ENCODE measurements at regions not wholly inside any gene's neighbourhood (a gene's known extent, or its start where the extent isn't known, plus 50 kb on each side); places are given as distances from the start of the nearest gene placed in this dataset.

DNA sequence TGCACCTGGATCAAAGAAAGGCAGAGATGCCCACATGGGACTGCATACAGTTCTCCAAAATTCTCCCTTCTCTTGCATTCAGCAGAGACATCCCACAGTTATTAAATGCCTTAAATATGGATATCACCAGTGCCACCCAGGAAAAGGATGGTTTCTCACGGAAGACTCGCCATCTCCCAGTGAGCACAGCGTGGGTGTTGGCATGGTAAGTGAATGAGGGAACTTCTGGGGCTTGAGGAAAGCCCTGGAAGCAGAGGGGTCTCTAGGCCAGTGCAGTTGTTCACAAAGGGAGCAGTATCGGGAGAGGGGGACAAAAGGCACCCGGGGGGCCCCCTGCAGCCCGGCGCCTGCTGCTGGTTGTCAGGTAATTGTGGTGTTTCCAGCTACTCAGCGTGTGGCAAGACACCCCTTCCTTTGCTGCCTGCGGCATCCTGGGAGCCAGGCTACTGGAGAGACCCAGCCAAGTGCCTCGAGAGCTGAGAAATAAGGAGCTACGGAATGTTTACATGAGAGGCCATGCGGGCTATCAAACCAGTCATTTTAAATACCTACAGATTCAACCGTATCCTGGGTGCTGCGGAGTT is 125.4 kb downstream of the PXDC1 start:
- FAIRE-seq, result no peak
- Histone ChIP-seq H3K4me2 (no peak overlapping the region), H3K4me1 (no peaks in the 10 kb centered on the region), H3K9me3 (no peaks in the 10 kb centered on the region), H3K27ac (no peak overlapping the region), H3K4me3 (no peak overlapping the region)
- TF ChIP-seq FOXS1 (CRISPR knock-in tag; IDR thresholded peaks at IDR 0.05) (no peak), KDM5A (IDR thresholded peaks at IDR 0.05) (no peak), EHMT2 (IDR thresholded peaks at IDR 0.05; ENCODE audit: low read depth) (no peak), ZFP36 (IDR thresholded peaks at IDR 0.05; ENCODE audit: borderline replicate concordance, partially characterized antibody) (no peak), HDAC2 (IDR thresholded peaks at IDR 0.05) (no peak), JUN (IDR thresholded peaks at IDR 0.05) (no peak), KDM1A (IDR thresholded peaks at IDR 0.05; ENCODE audit: low read depth) (no peak), SREBF2 (IDR thresholded peaks at IDR 0.05) (no peak), NFE2L2 (conservative IDR thresholded peaks at IDR 0.05; ENCODE audit: low read length) (no peak), GATA3 (IDR thresholded peaks at IDR 0.05; ENCODE audit: borderline replicate concordance) (no peak), ZC3H11A (IDR thresholded peaks at IDR 0.05) (no peak), SMC3 (IDR thresholded peaks at IDR 0.05) (no peak), ESRRA (IDR thresholded peaks at IDR 0.05; ENCODE audit: borderline replicate concordance, low read length) (no peak), EHF (CRISPR knock-in tag; IDR thresholded peaks at IDR 0.05) (no peak), CBX8 (IDR thresholded peaks at IDR 0.05) (no peak), HEYL (CRISPR knock-in tag; IDR thresholded peaks at IDR 0.05) (no peak)
- TF ChIP-seq, protein P1, sequence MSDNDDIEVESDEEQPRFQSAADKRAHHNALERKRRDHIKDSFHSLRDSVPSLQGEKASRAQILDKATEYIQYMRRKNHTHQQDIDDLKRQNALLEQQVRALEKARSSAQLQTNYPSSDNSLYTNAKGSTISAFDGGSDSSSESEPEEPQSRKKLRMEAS (IDR thresholded peaks at IDR 0.05), result no peak
- TF ChIP-seq, protein P2, sequence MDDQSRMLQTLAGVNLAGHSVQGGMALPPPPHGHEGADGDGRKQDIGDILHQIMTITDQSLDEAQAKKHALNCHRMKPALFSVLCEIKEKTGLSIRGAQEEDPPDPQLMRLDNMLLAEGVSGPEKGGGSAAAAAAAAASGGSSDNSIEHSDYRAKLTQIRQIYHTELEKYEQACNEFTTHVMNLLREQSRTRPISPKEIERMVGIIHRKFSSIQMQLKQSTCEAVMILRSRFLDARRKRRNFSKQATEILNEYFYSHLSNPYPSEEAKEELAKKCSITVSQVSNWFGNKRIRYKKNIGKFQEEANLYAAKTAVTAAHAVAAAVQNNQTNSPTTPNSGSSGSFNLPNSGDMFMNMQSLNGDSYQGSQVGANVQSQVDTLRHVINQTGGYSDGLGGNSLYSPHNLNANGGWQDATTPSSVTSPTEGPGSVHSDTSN (IDR thresholded peaks at IDR 0.05), result no peak
- ChIA-PET CTCF (interaction anchor here (1.0 to 1.2 kb wide), 2 partner anchors 9 to 14 kb away, joined by 3 read pairs; no protein-coding TSS in a partner anchor), POLR2A (no interaction called here)
- 80% methylated on average over 12 of the region's 14 CpGs for WGBS (ENCODE audit: missing lambda C conversion rate)
- ATAC-seq, result no peak
- DNase-seq (ENCODE audit: low read depth in 1 of 2, low spot score in 1 of 2), result no peak

DNA sequence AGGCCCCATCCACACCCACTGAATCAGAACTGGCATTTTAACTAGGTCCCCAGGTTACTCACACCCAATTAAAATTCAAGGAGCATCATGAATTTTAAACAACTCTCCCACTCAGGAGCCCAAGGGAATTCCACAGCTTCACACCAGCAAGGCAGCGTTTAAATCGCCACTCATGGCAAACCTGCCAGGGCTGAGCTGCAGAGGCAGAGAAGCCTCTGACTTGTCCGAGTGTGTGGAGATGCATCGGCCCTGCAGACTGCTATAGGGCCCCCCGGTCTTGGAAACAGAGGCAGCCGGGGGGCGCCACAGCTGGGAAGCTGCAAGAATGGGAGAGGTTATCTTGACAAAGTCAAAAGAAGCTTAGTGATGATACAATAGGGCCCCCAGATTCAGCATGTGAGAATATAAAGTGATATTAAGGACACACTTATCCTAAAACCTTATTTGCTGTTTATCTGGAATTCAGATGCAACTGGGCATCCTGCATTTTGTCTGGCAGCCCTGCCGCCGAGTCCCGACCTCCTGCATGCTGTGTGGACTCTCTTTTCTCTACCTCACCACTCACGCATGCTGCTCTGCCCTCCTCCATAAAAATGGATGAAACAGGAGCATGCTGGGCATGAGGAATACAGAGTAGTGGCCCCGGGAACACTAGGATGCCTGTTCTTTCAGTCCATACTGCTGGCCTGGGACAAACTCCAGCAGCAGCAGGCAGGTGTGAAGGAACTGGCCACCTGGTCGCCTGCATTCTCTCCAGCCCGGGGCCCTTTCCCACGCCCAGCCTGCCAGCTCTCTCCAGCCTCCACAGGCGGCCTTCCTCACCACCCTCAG is 126.1 kb downstream of the PXDC1 start:
- Histone ChIP-seq H3K4me2 (no peak overlapping the region), H3K27ac (no peak overlapping the region), H3K4me1 (no peaks in the 10 kb centered on the region), H3K4me3 (no peak overlapping the region), H3K9me3 (no peaks in the 10 kb centered on the region)
- DNase-seq (ENCODE audit: low read depth in 1 of 2, low spot score in 1 of 2), result no peak
- ChIA-PET CTCF (interaction anchor here (1.2 kb wide), 1 partner anchor 13 kb away, joined by 3 read pairs; no protein-coding TSS in a partner anchor), POLR2A (no interaction called here)
- 77% methylated on average over 16 of the region's 16 CpGs for WGBS (ENCODE audit: missing lambda C conversion rate)
- no peak for ATAC-seq
- TF ChIP-seq EHMT2 (IDR thresholded peaks at IDR 0.05; ENCODE audit: low read depth), result no peak
- no peak for TF ChIP-seq HOXA7 (CRISPR knock-in tag; IDR thresholded peaks at IDR 0.05)
- no peak for FAIRE-seq

DNA sequence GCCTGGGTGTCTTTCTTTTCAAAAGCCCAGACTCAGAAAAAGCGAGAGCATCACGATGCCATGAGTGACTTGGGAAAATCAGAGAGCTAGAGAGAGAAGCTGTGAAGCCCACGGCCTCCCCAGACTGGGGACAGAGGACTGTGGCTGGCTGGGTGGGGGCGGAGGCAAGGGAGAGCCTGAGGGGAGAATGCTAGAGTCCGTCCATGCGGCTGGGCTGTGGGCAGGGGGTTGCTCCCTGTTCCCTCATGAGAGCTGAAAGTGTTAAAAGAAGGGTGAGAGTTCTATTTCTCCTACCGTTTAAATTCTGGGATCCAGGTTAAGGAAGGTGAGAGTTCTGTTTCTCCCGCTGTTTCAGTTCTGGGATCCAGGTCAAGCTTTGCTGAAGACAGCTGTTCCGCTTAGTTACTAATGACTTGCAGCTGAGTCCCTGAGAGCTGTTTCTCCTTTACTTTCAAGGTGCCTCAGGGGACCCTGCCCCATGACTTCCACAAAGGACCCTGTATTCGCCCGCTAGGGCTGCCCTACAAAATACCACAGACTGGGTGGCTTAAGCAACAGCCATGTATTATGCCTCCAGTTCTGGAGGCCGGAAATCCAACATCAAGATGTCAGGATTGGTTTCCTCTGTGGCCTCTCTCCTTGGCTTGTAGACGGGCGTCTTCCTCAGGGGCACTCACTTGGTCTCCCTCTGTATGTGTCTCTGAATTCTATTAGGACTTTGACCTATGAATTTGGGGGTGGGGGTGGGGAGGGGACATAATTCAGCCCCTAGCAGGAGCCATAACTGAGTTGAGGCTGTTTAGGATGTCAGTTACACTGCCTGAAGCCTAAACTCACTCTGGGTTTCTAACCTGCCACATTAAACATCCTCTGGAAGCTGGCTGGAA is 127.0 kb downstream of the PXDC1 start:
- no peak for ATAC-seq
- no peak overlapping the region for H3K4me2 ChIP-seq
- CTCF ChIA-PET, result interaction anchor here (1.2 kb wide), 1 partner anchor 12 kb away, joined by 3 read pairs; no protein-coding TSS in a partner anchor
- 85% methylated on average over 13 of the region's 14 CpGs for WGBS (ENCODE audit: missing lambda C conversion rate)
- TF ChIP-seq CEBPB (IDR thresholded peaks at IDR 0.05), result no peak
- TF ChIP-seq NR3C1 (IDR thresholded peaks at IDR 0.05), result no peak
- TF ChIP-seq EP300 (IDR thresholded peaks at IDR 0.05), result no peak
- no peak overlapping the region for H3K27ac ChIP-seq
- H3K4me3 ChIP-seq, result no peak overlapping the region
- DNase-seq (ENCODE audit: low read depth in 1 of 2, low spot score in 1 of 2), result no peak
- POLR2A ChIA-PET, result interaction anchor here (0.6 kb wide), 1 partner anchor 23 kb away, joined by 3 read pairs; no protein-coding TSS in a partner anchor
- no peaks in the 10 kb centered on the region for H3K4me1 ChIP-seq
- H3K9me3 ChIP-seq, result no peaks in the 10 kb centered on the region
- FAIRE-seq, result no peak
